HepG2 (cell line): ENCODE measurements at regions not wholly inside any gene's neighbourhood (a gene's known extent, or its start where the extent isn't known, plus 50 kb on each side); places are given as distances from the start of the nearest gene placed in this dataset.

ENCODE experiments used
- ATAC-seq: fragments of 200-7000 bp; cut with Tn5 transposase; 3 replicates; pipeline ENCODE4 v1.9.1; 2020; ENCODE audit warnings: mild to moderate bottlenecking, moderate library complexity
- BruUV-seq: library from RNA; stranded (reverse); fragments of 400-500 nt; replicated peaks from 2 replicates; lab custom pipeline; 2021; lab: Mats Ljungman, UMichigan
- CTCF ChIA-PET: fragments of 300-600 bp; formaldehyde crosslinking; extraction: SDS; loops from one replicate; lab custom pipeline; 2021; ENCODE audit warnings: low total read pairs, inconsistent platforms, low intra/inter-chr PET ratio; lab: Yijun Ruan, JAX
- POLR2A ChIA-PET: fragments of 350-600 bp; sonication (Branson Sonifier 250); formaldehyde crosslinking; loops from one replicate; lab custom pipeline; 2020; ENCODE audit warnings: antibody characterized with exemption, inconsistent platforms; lab: Yijun Ruan, JAX
- DNase-seq: peaks from one replicate; pipeline ENCODE4 v3.0.0-alpha.2; 2015; ENCODE audit warnings: low spot score
- FAIRE-seq: peaks from 3 replicates; lab custom pipeline; 2011; peaks lifted over from hg19 to GRCh38; lab: Jason Lieb, UNC
- H2AFZ ChIP-seq: one replicate; pipeline ENCODE4 v1.6.1; 2011; ENCODE audit warnings: low read length, inconsistent platforms
- H3K27ac ChIP-seq: fragments of 300-600 bp; 3 replicates; pipeline ENCODE4 v1.8.0; 2011; ENCODE audit warnings: mixed run types, mild to moderate bottlenecking, mixed read lengths, low read length, inconsistent platforms; ENCODE audit not compliant: insufficient read depth; ENCODE audit errors: extremely low read length
- H3K27me3 ChIP-seq, 2 experiments: fragments of 200-600 bp in 1 of 2; 2 replicates in 1 of 2; 3 replicates in 1 of 2; pipeline versions ENCODE4 v1.6.0 to v1.8.0; 2011; ENCODE audit warnings: low read length in 2 of 2, mild to moderate bottlenecking in 2 of 2, moderate library complexity in 2 of 2, inconsistent platforms in 1 of 2; ENCODE audit not compliant: insufficient read depth in 2 of 2, control insufficient read depth in 1 of 2
- H3K36me3 ChIP-seq, 2 experiments: fragments of 200-600 bp in 1 of 2; replicated peaks in 1 of 2; 2 replicates in 1 of 2; 3 replicates in 1 of 2; pipeline versions ENCODE4 v1.5.1 to v1.8.0; 2011; ENCODE audit warnings: low read length in 2 of 2, inconsistent platforms in 1 of 2; ENCODE audit not compliant: insufficient read depth in 2 of 2, control insufficient read depth in 1 of 2
- H3K4me1 ChIP-seq: 2 replicates; pipeline ENCODE4 v1.5.1; 2012; ENCODE audit warnings: low read length, inconsistent platforms; ENCODE audit not compliant: insufficient read depth
- H3K4me2 ChIP-seq: 2 replicates; pipeline ENCODE4 v1.6.0; 2011; ENCODE audit warnings: low read depth, low read length, inconsistent platforms
- H3K4me3 ChIP-seq, 3 experiments: fragments of 200-600 bp in 1 of 3; sonication (generic), shearing (Covaris generic) in 1 of 3; replicated peaks in 1 of 3; 2 replicates each; pipeline ENCODE4 v1.5.1; 2011 to 2016; ENCODE audit warnings: low read length in 3 of 3, inconsistent platforms in 2 of 3, low read depth in 2 of 3, mild to moderate bottlenecking in 2 of 3, control low read depth in 1 of 3, mixed read lengths in 1 of 3; ENCODE audit not compliant: insufficient read depth in 1 of 3
- H3K79me2 ChIP-seq: one replicate; pipeline ENCODE4 v1.6.1; 2011; ENCODE audit warnings: low read length, inconsistent platforms; ENCODE audit not compliant: insufficient read depth
- H3K9ac ChIP-seq: 2 replicates; pipeline ENCODE4 v1.6.0; 2011; ENCODE audit warnings: mild to moderate bottlenecking, low read depth, low read length, inconsistent platforms; ENCODE audit not compliant: insufficient read depth
- H3K9me3 ChIP-seq: 2 replicates; pipeline ENCODE4 v1.5.1; 2012; ENCODE audit warnings: mild to moderate bottlenecking, low read length
- H4K20me1 ChIP-seq: 2 replicates; pipeline ENCODE4 v1.6.0; 2011; ENCODE audit warnings: inconsistent platforms, mild to moderate bottlenecking, low read length, moderate library complexity; ENCODE audit not compliant: insufficient read depth
- BORCS8-MEF2B ChIP-seq: sonication (generic); formaldehyde crosslinking; IDR thresholded peaks from 2 replicates; pipeline ENCODE4 v1.8.0; 2022; ENCODE audit warnings: mild to moderate bottlenecking, missing genetic modification reagents
- CENPT ChIP-seq: sonication (generic); formaldehyde crosslinking; IDR thresholded peaks from 2 replicates; pipeline ENCODE4 v1.8.0; 2022; ENCODE audit warnings: low read depth, mild to moderate bottlenecking, moderate library complexity, missing genetic modification reagents
- GATA4 ChIP-seq: sonication (generic); IDR thresholded peaks from 2 replicates; pipeline ENCODE4 v1.6.1; 2016; ENCODE audit warnings: antibody characterized with exemption, low read depth, borderline replicate concordance
- MXI1 ChIP-seq: IDR thresholded peaks from 3 replicates; pipeline ENCODE4 v1.6.1; 2012; ENCODE audit warnings: low read depth, low read length, inconsistent platforms, borderline replicate concordance
- NR1H2 ChIP-seq: sonication (generic); formaldehyde crosslinking; IDR thresholded peaks from 2 replicates; pipeline ENCODE4 v1.8.1; 2022; ENCODE audit warnings: low read depth, missing genetic modification reagents, borderline replicate concordance
- RBAK ChIP-seq: sonication (generic); formaldehyde crosslinking; IDR thresholded peaks from 2 replicates; pipeline ENCODE4 v1.5.1; 2020; ENCODE audit warnings: mild to moderate bottlenecking, missing genetic modification reagents
- SCMH1 ChIP-seq: sonication (generic); formaldehyde crosslinking; IDR thresholded peaks from 2 replicates; pipeline ENCODE4 v1.9.0; 2021; ENCODE audit warnings: missing genetic modification reagents, mild to moderate bottlenecking, borderline replicate concordance
- SPEN ChIP-seq: sonication (generic); formaldehyde crosslinking; IDR thresholded peaks from 2 replicates; pipeline ENCODE4 v1.5.1; 2020; ENCODE audit warnings: low read depth, mild to moderate bottlenecking, missing genetic modification reagents
- TBX3 ChIP-seq: fragments of 450-650 bp; IDR thresholded peaks from 2 replicates; pipeline ENCODE4 v1.6.1; 2017; ENCODE audit warnings: antibody characterized with exemption, mild to moderate bottlenecking, inconsistent platforms, borderline replicate concordance
- ZMYM2 ChIP-seq: sonication (generic); formaldehyde crosslinking; IDR thresholded peaks from 2 replicates; pipeline ENCODE4 v1.8.0; 2022; ENCODE audit warnings: mild to moderate bottlenecking, missing genetic modification reagents
- ZNF232 ChIP-seq: sonication (generic); formaldehyde crosslinking; IDR thresholded peaks from 2 replicates; pipeline ENCODE4 v1.4.0; 2020; ENCODE audit warnings: missing genetic modification reagents, borderline replicate concordance
- ZNF263 ChIP-seq: sonication (generic); formaldehyde crosslinking; IDR thresholded peaks from 2 replicates; pipeline ENCODE4 v1.4.0; 2020; ENCODE audit warnings: missing genetic modification reagents
- ZNF329 ChIP-seq: sonication (generic); formaldehyde crosslinking; IDR thresholded peaks from 2 replicates; pipeline ENCODE4 v1.9.0; 2021; ENCODE audit warnings: low read depth, mild to moderate bottlenecking, missing genetic modification reagents
- ZNF44 ChIP-seq: sonication (generic); formaldehyde crosslinking; IDR thresholded peaks from 2 replicates; pipeline ENCODE4 v1.5.1; 2020; ENCODE audit warnings: mild to moderate bottlenecking, missing genetic modification reagents
- WGBS: methylation state at CpG from one replicate; pipeline ENCODE4 v1.1.6; 2017; ENCODE audit warnings: low lambda C conversion rate; 5-methylcytosine and 5-hydroxymethylcytosine counted together
- in situ Hi-C: cut with HindIII; loops from 2 replicates; pipeline ENCODE4 v1.10.0; 2017; ENCODE audit warnings: low pct_unique_long_range_greater_than_20kb; ENCODE audit not compliant: extremely low pct_ligation_motif_present
- intact Hi-C: fragments of 100-400 bp; cut with micrococcal nuclease; formaldehyde crosslinking; loops from one replicate; pipeline ENCODE4 v1.10.0; 2022; ENCODE audit not compliant: unreplicated experiment
- TF ChIP-seq, protein P1 (sequence below): sonication (generic); formaldehyde crosslinking; IDR thresholded peaks from 2 replicates; pipeline ENCODE4 v1.5.0; 2020; ENCODE audit warnings: mild to moderate bottlenecking, missing genetic modification reagents, borderline replicate concordance
- TF ChIP-seq, protein P2 (sequence below): IDR thresholded peaks from 2 replicates; pipeline ENCODE4 v1.6.1; 2016; ENCODE audit warnings: low read depth, control low read depth

DNA sequence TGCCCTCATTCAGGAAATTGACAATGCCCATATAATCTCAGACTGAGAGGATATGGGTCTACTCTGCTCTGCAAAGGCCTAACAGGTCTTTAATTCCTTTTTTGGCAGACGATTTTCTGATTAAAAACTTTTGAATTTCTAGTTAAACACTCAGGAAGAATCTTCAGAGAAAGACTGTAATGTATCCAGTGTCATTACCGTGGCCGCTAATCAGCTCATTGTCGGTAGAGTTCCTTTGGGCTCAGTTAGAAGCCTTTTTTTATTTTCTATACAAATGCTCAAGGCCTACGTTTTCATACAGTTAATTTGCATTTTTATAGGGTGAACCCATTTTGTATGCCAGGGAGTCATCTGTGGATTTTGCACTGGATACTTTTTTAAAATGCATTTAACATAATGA lies 549.9 kb downstream of the RPS29 start:
- in situ Hi-C loops (no loop called here), intact Hi-C loops (no loop called here)
- Histone ChIP-seq H3K27ac (no peak overlapping the region), H3K79me2 (no peaks in the 10 kb centered on the region), H3K27me3 (no peaks in the 10 kb centered on the region; a peak in 1 of 5 replicates), H2AFZ (no peak overlapping the region), H3K4me1 (no peaks in the 10 kb centered on the region), H3K9me3 (no peaks in the 10 kb centered on the region), H3K4me2 (no peak overlapping the region), H3K9ac (no peak overlapping the region), H3K4me3 (no peak overlapping the region), H4K20me1 (no peaks in the 10 kb centered on the region), H3K36me3 (no peaks in the 10 kb centered on the region)
- DNase-seq = no peak
- ATAC-seq = no peak
- ChIA-PET POLR2A (no interaction called here), CTCF (no interaction called here)
- 33% methylated on average over 5 of the region's 5 CpGs for WGBS
- TF ChIP-seq ZNF329 (no peak), TBX3 (no peak), ZNF232 (no peak), CENPT (no peak), ZMYM2 (no peak), NR1H2 (no peak), ZNF263 (CRISPR knock-in tag) (no peak), MXI1 (no peak), ZNF44 (no peak), RBAK (CRISPR knock-in tag) (no peak), BORCS8-MEF2B (CRISPR knock-in tag) (no peak), SCMH1 (CRISPR knock-in tag) (no peak), SPEN (no peak), GATA4 (no peak)
- TF ChIP-seq, protein P1, sequence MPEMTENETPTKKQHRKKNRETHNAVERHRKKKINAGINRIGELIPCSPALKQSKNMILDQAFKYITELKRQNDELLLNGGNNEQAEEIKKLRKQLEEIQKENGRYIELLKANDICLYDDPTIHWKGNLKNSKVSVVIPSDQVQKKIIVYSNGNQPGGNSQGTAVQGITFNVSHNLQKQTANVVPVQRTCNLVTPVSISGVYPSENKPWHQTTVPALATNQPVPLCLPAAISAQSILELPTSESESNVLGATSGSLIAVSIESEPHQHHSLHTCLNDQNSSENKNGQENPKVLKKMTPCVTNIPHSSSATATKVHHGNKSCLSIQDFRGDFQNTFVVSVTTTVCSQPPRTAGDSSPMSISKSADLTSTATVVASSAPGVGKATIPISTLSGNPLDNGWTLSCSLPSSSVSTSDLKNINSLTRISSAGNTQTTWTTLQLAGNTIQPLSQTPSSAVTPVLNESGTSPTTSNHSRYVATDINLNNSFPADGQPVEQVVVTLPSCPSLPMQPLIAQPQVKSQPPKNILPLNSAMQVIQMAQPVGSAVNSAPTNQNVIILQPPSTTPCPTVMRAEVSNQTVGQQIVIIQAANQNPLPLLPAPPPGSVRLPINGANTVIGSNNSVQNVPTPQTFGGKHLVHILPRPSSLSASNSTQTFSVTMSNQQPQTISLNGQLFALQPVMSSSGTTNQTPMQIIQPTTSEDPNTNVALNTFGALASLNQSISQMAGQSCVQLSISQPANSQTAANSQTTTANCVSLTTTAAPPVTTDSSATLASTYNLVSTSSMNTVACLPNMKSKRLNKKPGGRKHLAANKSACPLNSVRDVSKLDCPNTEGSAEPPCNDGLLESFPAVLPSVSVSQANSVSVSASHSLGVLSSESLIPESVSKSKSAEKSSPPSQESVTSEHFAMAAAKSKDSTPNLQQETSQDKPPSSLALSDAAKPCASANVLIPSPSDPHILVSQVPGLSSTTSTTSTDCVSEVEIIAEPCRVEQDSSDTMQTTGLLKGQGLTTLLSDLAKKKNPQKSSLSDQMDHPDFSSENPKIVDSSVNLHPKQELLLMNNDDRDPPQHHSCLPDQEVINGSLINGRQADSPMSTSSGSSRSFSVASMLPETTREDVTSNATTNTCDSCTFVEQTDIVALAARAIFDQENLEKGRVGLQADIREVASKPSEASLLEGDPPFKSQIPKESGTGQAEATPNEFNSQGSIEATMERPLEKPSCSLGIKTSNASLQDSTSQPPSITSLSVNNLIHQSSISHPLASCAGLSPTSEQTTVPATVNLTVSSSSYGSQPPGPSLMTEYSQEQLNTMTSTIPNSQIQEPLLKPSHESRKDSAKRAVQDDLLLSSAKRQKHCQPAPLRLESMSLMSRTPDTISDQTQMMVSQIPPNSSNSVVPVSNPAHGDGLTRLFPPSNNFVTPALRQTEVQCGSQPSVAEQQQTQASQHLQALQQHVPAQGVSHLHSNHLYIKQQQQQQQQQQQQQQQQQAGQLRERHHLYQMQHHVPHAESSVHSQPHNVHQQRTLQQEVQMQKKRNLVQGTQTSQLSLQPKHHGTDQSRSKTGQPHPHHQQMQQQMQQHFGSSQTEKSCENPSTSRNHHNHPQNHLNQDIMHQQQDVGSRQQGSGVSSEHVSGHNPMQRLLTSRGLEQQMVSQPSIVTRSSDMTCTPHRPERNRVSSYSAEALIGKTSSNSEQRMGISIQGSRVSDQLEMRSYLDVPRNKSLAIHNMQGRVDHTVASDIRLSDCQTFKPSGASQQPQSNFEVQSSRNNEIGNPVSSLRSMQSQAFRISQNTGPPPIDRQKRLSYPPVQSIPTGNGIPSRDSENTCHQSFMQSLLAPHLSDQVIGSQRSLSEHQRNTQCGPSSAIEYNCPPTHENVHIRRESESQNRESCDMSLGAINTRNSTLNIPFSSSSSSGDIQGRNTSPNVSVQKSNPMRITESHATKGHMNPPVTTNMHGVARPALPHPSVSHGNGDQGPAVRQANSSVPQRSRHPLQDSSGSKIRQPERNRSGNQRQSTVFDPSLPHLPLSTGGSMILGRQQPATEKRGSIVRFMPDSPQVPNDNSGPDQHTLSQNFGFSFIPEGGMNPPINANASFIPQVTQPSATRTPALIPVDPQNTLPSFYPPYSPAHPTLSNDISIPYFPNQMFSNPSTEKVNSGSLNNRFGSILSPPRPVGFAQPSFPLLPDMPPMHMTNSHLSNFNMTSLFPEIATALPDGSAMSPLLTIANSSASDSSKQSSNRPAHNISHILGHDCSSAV (CRISPR knock-in tag) = no peak
- TF ChIP-seq, protein P2, sequence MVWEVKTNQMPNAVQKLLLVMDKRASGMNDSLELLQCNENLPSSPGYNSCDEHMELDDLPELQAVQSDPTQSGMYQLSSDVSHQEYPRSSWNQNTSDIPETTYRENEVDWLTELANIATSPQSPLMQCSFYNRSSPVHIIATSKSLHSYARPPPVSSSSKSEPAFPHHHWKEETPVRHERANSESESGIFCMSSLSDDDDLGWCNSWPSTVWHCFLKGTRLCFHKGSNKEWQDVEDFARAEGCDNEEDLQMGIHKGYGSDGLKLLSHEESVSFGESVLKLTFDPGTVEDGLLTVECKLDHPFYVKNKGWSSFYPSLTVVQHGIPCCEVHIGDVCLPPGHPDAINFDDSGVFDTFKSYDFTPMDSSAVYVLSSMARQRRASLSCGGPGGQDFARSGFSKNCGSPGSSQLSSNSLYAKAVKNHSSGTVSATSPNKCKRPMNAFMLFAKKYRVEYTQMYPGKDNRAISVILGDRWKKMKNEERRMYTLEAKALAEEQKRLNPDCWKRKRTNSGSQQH (CRISPR knock-in tag) = no peak
- FAIRE-seq = no peak
- no TSS peak for BruUV-seq
